GM18858 (cell line): ENCODE measurements at regions not wholly inside any gene's neighbourhood (a gene's known extent, or its start where the extent isn't known, plus 50 kb on each side); places are given as distances from the start of the nearest gene placed in this dataset.
A peak's percentile ranks its signal among the peaks of the same experiment; 100 is the strongest.

Source experiments
- ATAC-seq: cut with Tn5 transposase; IDR thresholded peaks from one replicate; pipeline ENCODE4 v1.9.1; 2021; ENCODE audit not compliant: unreplicated experiment

DNA sequence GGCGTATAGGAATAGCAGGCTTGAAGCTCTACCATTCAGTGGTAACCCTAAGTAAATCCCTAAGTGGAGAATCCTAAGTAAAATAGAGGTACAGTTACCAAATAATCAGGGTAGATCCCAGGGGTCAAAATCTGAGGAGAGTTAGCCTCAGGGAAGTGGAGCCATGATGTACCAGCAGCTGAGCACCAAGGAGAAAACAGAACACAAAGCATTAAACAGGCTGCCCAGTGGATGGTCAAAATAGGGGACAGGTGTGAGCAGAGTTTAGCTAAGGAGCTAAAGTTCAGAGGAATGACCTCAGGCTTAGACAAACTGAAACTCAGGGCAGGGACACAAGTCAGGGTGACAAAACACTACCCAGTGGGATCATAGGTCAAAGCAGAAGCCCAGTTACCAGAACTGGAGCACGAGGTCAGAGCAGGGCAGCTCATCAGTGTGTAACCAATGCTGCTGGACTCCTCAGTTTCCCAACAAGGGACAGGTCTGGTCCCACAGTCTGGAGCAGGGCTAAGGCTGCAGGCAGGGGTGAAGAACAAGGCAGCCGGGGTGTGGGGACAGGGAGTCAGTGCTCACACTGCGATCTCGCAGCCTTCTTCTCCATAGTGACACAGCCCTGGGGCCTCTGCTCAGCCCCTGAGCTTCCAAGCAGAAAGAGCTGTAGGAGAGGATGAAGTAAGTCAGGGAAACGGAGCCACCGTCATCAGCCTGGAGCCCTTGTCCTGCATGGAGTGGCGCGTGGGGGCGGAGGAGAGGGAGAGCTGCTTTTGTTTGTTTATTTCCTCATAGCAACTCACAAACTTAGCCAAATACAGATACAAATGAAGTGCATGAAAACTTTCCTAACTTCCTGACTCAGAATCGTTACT lies 264.0 kb downstream of the MREG start:
- ATAC-seq: no peak

GRCh38 chr2:215748446-215748845 lies 264.9 kb downstream of the MREG start:
- ATAC-seq: no peak

GRCh38 chr2:215746887-215747615 lies 266.3 kb downstream of the MREG start:
- no peak for ATAC-seq

- no peak for ATAC-seq
Observed at GRCh38 chr2:215746226-215746886, 267.0 kb downstream of the MREG start.

GRCh38 chr2:215745331-215745730 lies 268.0 kb downstream of the MREG start:
- ATAC-seq: no peak

DNA sequence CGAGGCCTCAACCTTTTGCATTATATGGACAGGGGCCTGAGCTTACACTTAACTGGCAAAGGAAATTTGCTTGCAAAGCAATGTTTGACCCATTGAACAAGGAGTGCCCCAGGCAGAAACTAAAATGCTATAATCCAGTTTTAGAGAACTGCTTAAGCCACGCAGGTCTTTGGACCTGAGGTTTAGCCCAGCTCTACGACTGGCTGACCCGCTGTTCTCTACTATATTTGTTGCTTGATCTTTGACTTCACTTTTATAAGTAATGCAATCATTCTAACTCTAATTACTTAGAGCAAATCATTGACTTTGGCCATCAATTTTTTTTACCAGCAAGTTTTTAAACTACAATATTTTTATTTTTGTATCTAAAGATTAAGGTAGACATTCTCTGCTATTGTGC lies 268.8 kb downstream of the MREG start:
- ATAC-seq: no peak

GRCh38 chr2:215743066-215743465 lies 270.3 kb downstream of the MREG start:
- ATAC-seq: no peak

- no peak for ATAC-seq
Observed at GRCh38 chr2:215742021-215742420, 271.3 kb downstream of the MREG start.

DNA sequence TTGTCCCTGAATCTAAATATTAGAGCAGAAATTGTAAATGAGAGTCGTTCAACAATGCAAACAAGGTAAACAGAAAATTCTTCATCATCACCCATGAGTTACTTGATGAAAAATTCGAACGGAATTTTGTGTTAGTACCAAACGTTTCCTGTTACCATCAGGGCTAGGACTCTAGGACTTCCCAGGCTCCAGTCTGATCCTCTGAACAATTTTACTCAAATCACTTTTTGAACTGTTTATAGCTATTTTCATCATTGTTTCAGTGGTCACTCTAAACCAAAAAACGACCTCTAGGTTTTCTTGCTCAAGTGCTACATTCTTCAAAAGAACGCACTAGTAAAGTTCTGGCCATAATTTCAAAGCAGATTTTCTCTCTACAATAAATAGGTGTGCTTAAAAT lies 273.3 kb downstream of the MREG start:
- ATAC-seq: no peak

DNA sequence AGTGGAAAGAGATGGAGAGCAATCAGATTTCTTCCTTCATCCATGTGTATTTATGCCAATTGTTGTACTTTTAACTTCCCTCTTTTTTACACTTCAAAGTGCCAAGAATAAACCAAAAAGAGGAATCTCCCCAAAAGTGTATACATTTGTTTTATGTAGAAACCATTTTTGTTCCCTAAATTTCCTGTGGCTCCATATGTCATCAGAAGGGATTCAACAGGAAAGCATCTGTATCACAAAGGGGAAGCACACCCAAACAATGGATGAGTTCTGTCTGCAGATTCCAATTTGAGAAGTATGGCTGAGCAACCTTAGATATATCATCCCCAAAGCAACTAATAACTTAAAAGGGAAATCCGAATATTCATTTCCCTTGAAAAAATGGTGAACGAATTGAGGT lies 275.0 kb downstream of the MREG start:
- ATAC-seq: no peak

- no peak for ATAC-seq
Observed at GRCh38 chr2:215737477-215737876, 275.9 kb downstream of the MREG start.

DNA sequence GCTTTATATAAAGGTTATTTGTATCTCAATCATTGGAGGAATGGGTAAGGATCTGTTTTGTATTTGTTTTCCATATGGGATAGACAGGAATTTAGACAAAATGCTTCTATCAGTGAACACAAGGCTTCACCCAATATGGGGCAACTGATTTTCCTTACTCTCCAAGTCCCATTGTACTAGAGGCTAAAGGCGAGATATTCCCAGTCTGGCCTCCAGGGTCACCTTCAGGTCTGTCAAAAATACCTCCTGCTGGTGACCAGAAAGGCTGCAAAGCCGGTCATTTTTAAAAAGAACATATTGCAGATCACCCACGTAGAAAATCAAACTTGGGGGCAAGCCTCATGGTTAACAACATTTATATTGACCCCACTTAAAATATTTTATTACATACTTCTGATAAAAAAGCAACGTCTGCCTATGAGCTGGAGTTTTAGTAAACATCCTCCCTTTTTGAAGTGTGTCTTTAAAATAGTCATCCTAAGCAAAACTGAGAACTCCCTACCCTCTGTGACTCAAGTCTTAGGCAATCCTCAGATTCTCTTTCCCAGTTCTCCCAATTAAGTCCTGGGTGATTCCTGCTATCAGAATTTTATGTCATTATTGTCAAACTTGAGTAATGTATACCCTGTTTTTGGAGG lies 276.6 kb downstream of the MREG start:
- ATAC-seq: no peak

GRCh38 chr2:215731108-215731658 lies 282.2 kb downstream of the MREG start:
- ATAC-seq: no peak

GRCh38 chr2:215729985-215730620 lies 283.2 kb downstream of the MREG start:
- no peak for ATAC-seq

GRCh38 chr2:215728504-215729065 lies 284.8 kb downstream of the MREG start:
- ATAC-seq: peak; percentile 73

- ATAC-seq: no peak
Observed at GRCh38 chr2:215727507-215728503, 285.5 kb downstream of the MREG start.

DNA sequence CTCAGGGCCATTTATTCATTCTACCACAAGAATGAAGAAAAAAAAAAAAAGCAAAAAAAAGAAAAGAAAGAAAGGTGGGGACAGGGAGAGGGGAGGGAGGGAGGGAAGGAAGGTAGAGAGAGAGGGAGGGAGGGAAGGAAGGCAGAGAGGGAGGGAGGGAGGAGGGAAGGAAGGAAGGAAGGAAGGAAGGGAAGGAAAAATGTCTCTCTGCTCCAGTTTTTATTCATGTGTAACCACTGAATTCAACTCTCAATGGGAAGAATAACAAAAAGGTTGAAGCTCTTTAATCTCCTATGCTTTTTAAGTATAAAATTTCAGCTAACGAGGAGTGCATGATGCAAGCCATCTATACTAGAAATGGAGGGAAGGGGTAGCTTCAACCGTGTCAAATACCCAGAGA lies 287.3 kb downstream of the MREG start:
- no peak for ATAC-seq

GRCh38 chr2:215724146-215724545 lies 288.3 kb upstream of the FN1 start:
- no peak for ATAC-seq

GRCh38 chr2:215723631-215724011 lies 287.8 kb upstream of the FN1 start:
- no peak for ATAC-seq
